Suprapubic skin (tissue), 3 donors: ENCODE measurements at regions not wholly inside any gene's neighbourhood (a gene's known extent, or its start where the extent isn't known, plus 50 kb on each side); places are given as distances from the start of the nearest gene placed in this dataset.

Experiments
- CTCF ChIP-seq, 2 donors: fragments of 200-600 bp in 1 of 2; fragments of 450-650 bp in 1 of 2; sonication (generic) in 1 of 2; IDR thresholded peaks; one replicate each; pipeline ENCODE4 v1.5.1; 2016 to 2019; ENCODE audit warnings: antibody characterized with exemption in 2 of 2, mild to moderate bottlenecking in 1 of 2, moderate library complexity in 1 of 2
- POLR2AphosphoS5 ChIP-seq, 3 donors: sonication (generic); formaldehyde crosslinking; IDR thresholded peaks; one replicate each; pipeline ENCODE4 v1.6.1; 2017; ENCODE audit warnings: antibody characterized with exemption in 3 of 3

DNA sequence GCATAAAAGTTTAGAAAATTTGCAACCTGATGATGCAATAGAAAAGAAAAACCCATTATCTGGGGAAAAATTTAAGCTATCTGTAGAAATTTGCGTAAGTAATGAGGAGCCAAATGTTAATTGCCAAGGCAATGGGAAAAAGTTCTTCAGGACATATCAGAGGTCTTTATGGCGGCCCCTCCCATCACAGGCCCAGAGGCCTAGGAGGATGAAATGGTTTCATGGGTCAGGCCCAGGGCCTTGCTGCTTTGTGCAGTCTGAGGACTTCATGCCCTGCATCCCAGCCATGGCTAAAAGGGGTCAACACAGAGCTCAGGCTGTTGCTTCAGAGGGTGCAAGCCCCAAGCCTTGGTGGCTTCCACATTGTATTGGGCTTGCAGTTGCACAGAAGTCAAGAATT is 582.8 kb downstream of the COL12A1 start:
- TF ChIP-seq CTCF (IDR thresholded peaks at IDR 0.05) (no peak), POLR2AphosphoS5 (IDR thresholded peaks at IDR 0.05) (no peak)
